ENCODE measurements at regions not wholly inside any gene's neighbourhood (a gene's known extent, or its start where the extent isn't known, plus 50 kb on each side); places are given as distances from the start of the nearest gene placed in this dataset.

- TF ChIP-seq CTCF (conservative IDR thresholded peaks at IDR 0.05): no peak
- H3K4me3 ChIP-seq (ENCODE audit: low read length): no peak overlapping the region
- no peaks in the 10 kb centered on the region for H3K27me3 Mint-ChIP-seq (ENCODE audit: insufficient read depth)
- H3K4me3 Mint-ChIP-seq: no peak overlapping the region
- H3K9ac ChIP-seq (ENCODE audit: extremely low read depth, low read length, poor library complexity, severe bottlenecking): no peak overlapping the region
- WGBS, 2 experiments (ENCODE audit: insufficient coverage in 1 of 2, insufficient read length in 1 of 2): 89 to 93% methylated on average over 2 of the region's 2 CpGs
- H3K27ac Mint-ChIP-seq: no peak overlapping the region
- H3K9me3 Mint-ChIP-seq: no peaks in the 10 kb centered on the region
- H3K36me3 Mint-ChIP-seq (ENCODE audit: low read depth): no peaks in the 10 kb centered on the region
- peaks cover 13% of the 10 kb centered on the region for H3K27me3 ChIP-seq (ENCODE audit: control insufficient read depth, insufficient read depth, low read length, poor library complexity, severe bottlenecking)
- no peak for DNase-seq
- H3K9me3 ChIP-seq (ENCODE audit: control insufficient read depth, low read length): no peaks in the 10 kb centered on the region
- no peaks in the 10 kb centered on the region for H3K36me3 ChIP-seq (ENCODE audit: control insufficient read depth, insufficient read depth, low read length)
- no peak overlapping the region for H3K27ac ChIP-seq (ENCODE audit: low read depth, low read length)
- no peaks in the 10 kb centered on the region for H3K4me1 Mint-ChIP-seq
- no peaks in the 10 kb centered on the region for H3K4me1 ChIP-seq (ENCODE audit: control insufficient read depth, insufficient read depth, low read length)
Observed at GRCh38 chr4:106454021-106454420, 85.4 kb upstream of the GIMD1 start.

- no peak for TF ChIP-seq CTCF (conservative IDR thresholded peaks at IDR 0.05)
- H3K36me3 Mint-ChIP-seq (ENCODE audit: low read depth): no peaks in the 10 kb centered on the region
- peaks cover 9% of the 10 kb centered on the region for H3K9me3 ChIP-seq (ENCODE audit: control insufficient read depth, low read length)
- no peak overlapping the region for H3K4me3 Mint-ChIP-seq
- no peaks in the 10 kb centered on the region for H3K4me1 Mint-ChIP-seq
- DNase-seq: no peak
- no peaks in the 10 kb centered on the region for H3K27me3 Mint-ChIP-seq (ENCODE audit: insufficient read depth)
- H3K4me3 ChIP-seq (ENCODE audit: low read length): no peak overlapping the region
- no peak overlapping the region for H3K9ac ChIP-seq (ENCODE audit: extremely low read depth, low read length, poor library complexity, severe bottlenecking)
- H3K27ac Mint-ChIP-seq: no peak overlapping the region
- 94% methylated on average over 1 of the region's 1 CpG; no CpG with 5 or more reads in 1 of the 2 experiments for WGBS, 2 experiments (ENCODE audit: insufficient coverage in 1 of 2, insufficient read length in 1 of 2)
- no peaks in the 10 kb centered on the region for H3K4me1 ChIP-seq (ENCODE audit: control insufficient read depth, insufficient read depth, low read length)
- H3K27ac ChIP-seq (ENCODE audit: low read depth, low read length): no peak overlapping the region
- H3K36me3 ChIP-seq (ENCODE audit: control insufficient read depth, insufficient read depth, low read length): no peaks in the 10 kb centered on the region
- H3K9me3 Mint-ChIP-seq: peaks cover 15% of the 10 kb centered on the region
- H3K27me3 ChIP-seq (ENCODE audit: control insufficient read depth, insufficient read depth, low read length, poor library complexity, severe bottlenecking): peaks cover 13% of the 10 kb centered on the region
Observed at GRCh38 chr4:106451091-106451490, 82.5 kb upstream of the GIMD1 start.

- no peak overlapping the region for H3K4me3 ChIP-seq (ENCODE audit: low read length)
- WGBS, 2 experiments (ENCODE audit: insufficient coverage in 1 of 2, insufficient read length in 1 of 2): 86 to 96% methylated on average over 2 to 3 of the region's 3 CpGs
- H3K4me1 ChIP-seq (ENCODE audit: control insufficient read depth, insufficient read depth, low read length): no peaks in the 10 kb centered on the region
- DNase-seq: no peak
- H3K9ac ChIP-seq (ENCODE audit: extremely low read depth, low read length, poor library complexity, severe bottlenecking): no peak overlapping the region
- H3K9me3 ChIP-seq (ENCODE audit: control insufficient read depth, low read length): peaks cover 17% of the 10 kb centered on the region
- no peaks in the 10 kb centered on the region for H3K4me1 Mint-ChIP-seq
- no peak overlapping the region for H3K4me3 Mint-ChIP-seq
- peaks cover 21% of the 10 kb centered on the region for H3K9me3 Mint-ChIP-seq
- peaks cover 13% of the 10 kb centered on the region for H3K27me3 ChIP-seq (ENCODE audit: control insufficient read depth, insufficient read depth, low read length, poor library complexity, severe bottlenecking)
- H3K27me3 Mint-ChIP-seq (ENCODE audit: insufficient read depth): no peaks in the 10 kb centered on the region
- no peaks in the 10 kb centered on the region for H3K36me3 ChIP-seq (ENCODE audit: control insufficient read depth, insufficient read depth, low read length)
- no peak for TF ChIP-seq CTCF (conservative IDR thresholded peaks at IDR 0.05)
- no peak overlapping the region for H3K27ac Mint-ChIP-seq
- H3K36me3 Mint-ChIP-seq (ENCODE audit: low read depth): peaks cover 2% of the 10 kb centered on the region
- H3K27ac ChIP-seq (ENCODE audit: low read depth, low read length): no peak overlapping the region
Observed at GRCh38 chr4:106450249-106450648, 81.7 kb upstream of the GIMD1 start.

Measured in endodermal cell (in vitro differentiated cells).